ENCODE measurements at regions not wholly inside any gene's neighbourhood (a gene's known extent, or its start where the extent isn't known, plus 50 kb on each side); places are given as distances from the start of the nearest gene placed in this dataset.

DNA sequence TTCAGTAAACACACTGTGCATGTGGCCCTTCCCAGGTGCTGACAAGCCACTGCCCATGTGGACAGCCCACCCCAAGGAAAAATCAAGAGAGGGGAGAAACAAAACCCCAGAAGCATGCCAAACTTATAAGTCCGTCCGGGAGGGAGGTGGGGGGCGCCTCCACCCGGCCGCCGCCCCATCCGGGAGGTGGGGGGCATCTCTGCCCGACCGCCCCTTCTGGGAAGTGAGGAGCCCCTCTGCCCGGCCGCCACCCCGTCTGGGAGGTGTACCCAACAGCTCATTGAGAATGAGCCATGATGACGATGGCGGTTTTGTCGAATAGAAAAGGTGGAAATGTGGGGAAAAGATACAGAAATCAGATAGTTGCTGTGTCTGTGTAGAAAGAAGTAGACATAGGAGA, 53.8 kb upstream of the C2CD4B start:
- no peak for TF ChIP-seq CTCF (IDR thresholded peaks at IDR 0.05; ENCODE audit: control insufficient read depth, insufficient read depth, low read depth, low read length, missing control alignments)
- DNase-seq (ENCODE audit: low read depth), result no peak
- no peak overlapping the region for H3K4me3 ChIP-seq (ENCODE audit: control insufficient read depth, low read depth, low read length)

DNA sequence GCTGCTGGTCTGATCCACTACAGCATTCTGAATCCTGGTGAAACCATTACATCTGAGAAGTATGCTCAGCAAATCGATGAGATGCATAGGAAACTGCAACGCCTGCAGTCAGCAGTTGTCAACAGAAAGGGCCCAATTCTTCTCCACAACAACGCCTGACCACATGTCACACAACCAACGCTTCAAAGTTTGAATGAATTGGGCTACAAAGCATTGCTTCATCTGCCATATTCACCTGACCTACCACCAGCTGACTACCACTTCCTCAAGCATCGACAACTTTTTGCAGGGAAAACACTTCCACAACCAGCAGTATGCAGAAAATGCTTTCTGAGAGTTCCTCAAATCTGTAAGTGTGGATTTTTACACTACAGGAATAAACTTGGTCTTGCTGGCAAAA, 54.7 kb upstream of the C2CD4B start:
- TF ChIP-seq CTCF (IDR thresholded peaks at IDR 0.05; ENCODE audit: control insufficient read depth, insufficient read depth, low read depth, low read length, missing control alignments), result no peak
- no peak for DNase-seq (ENCODE audit: low read depth)
- no peak overlapping the region for H3K4me3 ChIP-seq (ENCODE audit: control insufficient read depth, low read depth, low read length)

- no peak for DNase-seq (ENCODE audit: low read depth)
- no peak overlapping the region for H3K4me3 ChIP-seq (ENCODE audit: control insufficient read depth, low read depth, low read length)
- TF ChIP-seq CTCF (IDR thresholded peaks at IDR 0.05; ENCODE audit: control insufficient read depth, insufficient read depth, low read depth, low read length, missing control alignments), result no peak
These were observed 57.9 kb upstream of the C2CD4B start for GRCh38 chr15:62223020-62223419.

DNA sequence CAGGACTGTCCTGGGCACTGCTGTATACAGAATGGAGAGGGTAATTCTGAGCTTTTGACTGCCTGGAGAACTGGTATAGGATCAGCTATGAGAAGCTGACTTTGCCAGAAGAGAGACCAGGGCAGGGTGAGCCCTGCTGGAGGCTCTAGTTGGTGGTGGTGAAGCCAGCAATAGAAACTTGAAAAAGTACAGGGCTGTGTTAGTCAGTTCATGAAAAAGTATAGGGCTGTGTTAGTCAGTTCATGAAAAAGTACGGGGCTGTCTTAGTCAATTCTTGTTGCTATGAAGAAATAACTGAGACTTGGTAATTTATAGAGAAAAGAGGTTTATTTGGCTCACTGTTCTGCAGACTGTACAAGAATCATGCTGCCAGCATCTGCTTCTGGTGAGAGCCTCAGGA, 63.5 kb upstream of the C2CD4B start:
- no peak for DNase-seq (ENCODE audit: low read depth)
- no peak for TF ChIP-seq CTCF (IDR thresholded peaks at IDR 0.05; ENCODE audit: control insufficient read depth, insufficient read depth, low read depth, low read length, missing control alignments)
- H3K4me3 ChIP-seq (ENCODE audit: control insufficient read depth, low read depth, low read length), result no peak overlapping the region

- no peak for TF ChIP-seq CTCF (IDR thresholded peaks at IDR 0.05; ENCODE audit: control insufficient read depth, insufficient read depth, low read depth, low read length, missing control alignments)
- no peak overlapping the region for H3K4me3 ChIP-seq (ENCODE audit: control insufficient read depth, low read depth, low read length)
- DNase-seq (ENCODE audit: low read depth), result no peak
These were observed 66.8 kb upstream of the C2CD4B start for GRCh38 chr15:62231856-62232255.

GRCh38 chr15:62240121-62241096, 75.3 kb upstream of the C2CD4B start:
- TF ChIP-seq CTCF (IDR thresholded peaks at IDR 0.05; ENCODE audit: control insufficient read depth, insufficient read depth, low read depth, low read length, missing control alignments), result no peak
- no peak for DNase-seq (ENCODE audit: low read depth)
- no peak overlapping the region for H3K4me3 ChIP-seq (ENCODE audit: control insufficient read depth, low read depth, low read length)

Measured in AG09309 (cell line).